ENCODE measurements at regions not wholly inside any gene's neighbourhood (a gene's known extent, or its start where the extent isn't known, plus 50 kb on each side); places are given as distances from the start of the nearest gene placed in this dataset.
"Not testable (repeated sequence)": the region's sequence is repeated elsewhere in the genome, so short reads cannot be mapped to it uniquely, and the experiment has no call there.

DNA sequence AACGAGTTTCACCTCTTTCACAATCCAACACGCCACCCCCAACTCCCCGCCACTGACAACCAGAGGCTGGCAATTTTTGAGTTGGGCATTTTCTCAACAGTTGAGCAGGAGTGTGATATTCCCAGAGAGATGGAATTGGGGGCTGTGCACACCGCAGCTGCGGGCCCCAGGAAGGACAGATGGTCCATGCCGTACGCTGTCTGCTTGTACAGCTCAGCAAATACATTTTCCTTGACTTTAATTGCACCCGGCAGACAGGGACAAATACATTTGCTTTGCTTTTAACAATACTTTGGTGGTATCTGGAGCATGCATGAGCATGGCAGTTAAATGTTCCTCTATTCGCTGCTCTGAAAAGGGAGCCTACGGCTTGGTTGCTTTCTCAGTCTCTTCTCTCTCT is 354.2 kb upstream of the DPP6 start:
- Histone ChIP-seq H3K36me3 (no peaks in the 10 kb centered on the region), H3K4me1 (no peaks in the 10 kb centered on the region), H3K27ac (no peak overlapping the region), H3K27me3 (no peaks in the 10 kb centered on the region), H3K4me3 (no peak overlapping the region), H3K9me3 (no peaks in the 10 kb centered on the region)
- no peak for TF ChIP-seq CTCF (IDR thresholded peaks at IDR 0.05 in 4 of 5, conservative IDR thresholded peaks at IDR 0.05 in 1 of 5)
- TF ChIP-seq POLR2A (IDR thresholded peaks at IDR 0.05), result no peak
- no peak for ATAC-seq
- DNase-seq, result no peak
- intact Hi-C loops (cut with DNase I; ENCODE audit: low total_unique reads), result no loop called here
- in situ Hi-C loops (cut with MboI; ENCODE audit: low sequenced_read_pairs in 4 of 4), result no loop called here

- H3K36me3 ChIP-seq, result no peaks in the 10 kb centered on the region
- DNase-seq, result no peak
- H3K9me3 ChIP-seq, result no peaks in the 10 kb centered on the region
- ATAC-seq, result no peak
- no peak overlapping the region for H3K27ac ChIP-seq
- TF ChIP-seq POLR2A (IDR thresholded peaks at IDR 0.05), result no peak
- no peak for TF ChIP-seq CTCF (IDR thresholded peaks at IDR 0.05 in 4 of 5, conservative IDR thresholded peaks at IDR 0.05 in 1 of 5)
- no peak overlapping the region for H3K4me3 ChIP-seq
- no peaks in the 10 kb centered on the region for H3K4me1 ChIP-seq
- H3K27me3 ChIP-seq, result no peaks in the 10 kb centered on the region
- in situ Hi-C loops (cut with MboI; ENCODE audit: low sequenced_read_pairs in 4 of 4), result no loop called here
- intact Hi-C loops (cut with DNase I; ENCODE audit: low total_unique reads), result no loop called here
These were observed 350.5 kb upstream of the DPP6 start for GRCh38 chr7:153701678-153702077.

DNA sequence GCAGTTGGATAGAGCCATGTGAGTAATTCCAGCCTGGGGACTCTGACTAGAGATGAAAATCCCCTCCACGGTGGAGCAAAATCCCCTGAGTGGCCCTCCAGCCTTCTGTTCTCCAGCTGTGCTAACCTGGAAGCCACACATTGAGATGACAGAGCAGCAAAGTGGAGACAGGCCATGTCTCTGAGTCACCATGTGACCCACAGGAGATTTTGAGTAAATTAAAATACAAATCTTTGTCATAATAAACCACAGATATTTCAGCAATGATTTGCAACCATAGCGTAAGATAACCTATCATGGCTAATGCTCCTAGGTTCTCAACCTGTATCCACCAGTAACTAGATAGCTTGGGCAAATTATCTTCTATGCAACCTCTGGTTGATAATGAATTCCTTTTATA is 328.3 kb upstream of the DPP6 start:
- H3K4me3 ChIP-seq; H3K36me3 ChIP-seq; H3K27me3 ChIP-seq; H3K4me1 ChIP-seq; in situ Hi-C loops (cut with MboI; ENCODE audit: low sequenced_read_pairs in 4 of 4); intact Hi-C loops (cut with DNase I; ENCODE audit: low total_unique reads); H3K9me3 ChIP-seq; ATAC-seq; H3K27ac ChIP-seq; DNase-seq: not testable (repeated sequence)

DNA sequence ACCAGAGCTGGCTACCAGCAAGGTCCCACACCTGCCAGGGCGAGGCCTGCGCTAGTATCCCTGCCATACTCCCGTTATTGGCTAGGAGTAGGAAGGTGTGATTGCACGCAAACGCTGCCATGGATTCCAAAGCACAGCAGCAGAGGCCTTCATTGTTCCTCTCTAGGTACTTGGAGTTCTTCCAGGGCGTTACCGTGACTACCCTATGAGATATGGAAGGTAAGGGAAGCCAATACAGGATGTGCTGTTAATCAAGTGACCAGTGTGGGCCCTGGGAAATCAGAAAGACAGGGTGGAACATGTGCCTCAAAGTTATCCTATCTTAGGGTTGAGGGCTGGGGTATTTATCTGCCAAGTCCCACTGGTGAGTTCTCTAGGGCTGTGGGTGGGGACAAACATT is 320.7 kb upstream of the DPP6 start:
- DNase-seq; H3K4me1 ChIP-seq; H3K9me3 ChIP-seq; H3K27me3 ChIP-seq; in situ Hi-C loops (cut with MboI; ENCODE audit: low sequenced_read_pairs in 4 of 4); H3K27ac ChIP-seq; ATAC-seq; H3K36me3 ChIP-seq; H3K4me3 ChIP-seq; intact Hi-C loops (cut with DNase I; ENCODE audit: low total_unique reads): not testable (repeated sequence)

GRCh38 chr7:153743434-153743833 is 308.8 kb upstream of the DPP6 start:
- H3K9me3 ChIP-seq; intact Hi-C loops (cut with DNase I; ENCODE audit: low total_unique reads); ATAC-seq; H3K36me3 ChIP-seq; H3K4me3 ChIP-seq; in situ Hi-C loops (cut with MboI; ENCODE audit: low sequenced_read_pairs in 4 of 4); H3K27ac ChIP-seq; H3K4me1 ChIP-seq; DNase-seq; H3K27me3 ChIP-seq: not testable (repeated sequence)

DNA sequence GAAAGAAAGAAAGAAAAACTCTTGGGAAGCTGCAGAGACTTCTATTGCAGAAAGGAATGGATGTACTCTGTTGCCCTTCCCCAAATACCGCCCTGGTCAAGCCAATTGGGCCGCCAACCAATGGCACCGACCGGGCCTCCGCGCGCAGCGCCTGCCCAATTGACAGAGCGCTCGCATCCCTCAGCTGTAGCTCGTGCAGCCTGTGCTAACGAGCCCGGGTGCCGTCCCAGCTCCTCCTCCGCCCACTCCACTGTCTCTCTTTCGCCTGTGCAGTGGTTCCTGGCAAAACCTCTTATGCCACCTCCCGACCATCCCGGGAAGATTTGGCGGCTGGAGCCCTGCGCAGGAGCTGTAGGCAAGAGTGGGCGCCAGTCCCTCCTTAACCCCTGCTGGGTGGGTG is 304.2 kb upstream of the DPP6 start:
- H3K9me3 ChIP-seq; DNase-seq; H3K36me3 ChIP-seq; H3K4me3 ChIP-seq; intact Hi-C loops (cut with DNase I; ENCODE audit: low total_unique reads); in situ Hi-C loops (cut with MboI; ENCODE audit: low sequenced_read_pairs in 4 of 4); H3K27me3 ChIP-seq; H3K4me1 ChIP-seq; ATAC-seq; H3K27ac ChIP-seq: not testable (repeated sequence)

DNA sequence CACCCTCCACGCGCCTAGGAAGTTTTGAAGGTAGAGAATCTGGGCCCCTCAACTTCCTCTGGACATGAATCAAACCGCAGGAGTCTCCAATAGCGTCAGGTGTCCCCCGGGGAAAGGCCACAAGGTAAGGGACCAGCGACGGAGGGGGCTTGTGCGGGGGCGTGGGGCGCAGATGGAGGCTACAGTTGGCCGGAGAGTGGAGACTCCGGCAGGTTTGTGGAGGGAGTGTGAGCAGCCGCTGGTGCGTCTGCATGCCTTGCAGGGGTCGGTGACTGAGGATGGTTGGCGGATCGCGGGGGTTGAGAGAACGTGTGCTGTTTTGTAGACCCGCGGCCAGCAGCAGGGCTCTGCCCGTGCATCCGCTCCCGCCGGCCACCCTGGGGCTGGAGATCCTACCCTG is 303.3 kb upstream of the DPP6 start:
- H3K36me3 ChIP-seq; H3K27me3 ChIP-seq; H3K4me1 ChIP-seq; H3K9me3 ChIP-seq; DNase-seq; H3K4me3 ChIP-seq; ATAC-seq; H3K27ac ChIP-seq; intact Hi-C loops (cut with DNase I; ENCODE audit: low total_unique reads); in situ Hi-C loops (cut with MboI; ENCODE audit: low sequenced_read_pairs in 4 of 4): not testable (repeated sequence)

DNA sequence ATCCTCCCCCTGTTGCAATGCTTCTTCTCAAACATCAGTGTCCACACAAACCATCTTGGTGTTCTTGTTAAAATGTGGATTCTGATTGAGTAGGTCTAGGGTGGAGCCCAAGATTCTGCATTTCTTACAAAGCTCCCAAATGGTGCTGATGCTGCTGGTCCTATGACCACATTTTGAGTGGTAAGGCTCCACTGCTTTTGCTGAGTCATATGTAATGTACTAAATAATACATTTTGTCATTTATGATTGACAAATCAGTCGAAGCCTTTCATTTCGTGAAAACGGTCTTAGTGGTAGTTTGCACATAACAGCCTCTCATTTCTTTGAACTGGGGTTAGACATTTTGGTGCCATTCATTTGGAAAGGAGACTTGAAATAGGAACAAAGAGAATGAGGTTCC is 286.3 kb upstream of the DPP6 start:
- H3K36me3 ChIP-seq; H3K27ac ChIP-seq; H3K27me3 ChIP-seq; H3K9me3 ChIP-seq; DNase-seq; in situ Hi-C loops (cut with MboI; ENCODE audit: low sequenced_read_pairs in 4 of 4); intact Hi-C loops (cut with DNase I; ENCODE audit: low total_unique reads); ATAC-seq; H3K4me1 ChIP-seq; H3K4me3 ChIP-seq: not testable (repeated sequence)

- H3K9me3 ChIP-seq; in situ Hi-C loops (cut with MboI; ENCODE audit: low sequenced_read_pairs in 4 of 4); intact Hi-C loops (cut with DNase I; ENCODE audit: low total_unique reads); H3K4me1 ChIP-seq; H3K27me3 ChIP-seq; H3K27ac ChIP-seq; ATAC-seq; H3K36me3 ChIP-seq; H3K4me3 ChIP-seq; DNase-seq: not testable (repeated sequence)
These were observed 285.3 kb upstream of the DPP6 start for GRCh38 chr7:153766926-153767325.

All from gastrocnemius medialis (tissue), 4 donors.